H1 (cell line): ENCODE measurements at regions not wholly inside any gene's neighbourhood (a gene's known extent, or its start where the extent isn't known, plus 50 kb on each side); places are given as distances from the start of the nearest gene placed in this dataset.

ENCODE experiments used
- CTCF ChIA-PET: fragments of 300-600 bp; sonication (Branson Sonifier 250); formaldehyde crosslinking; loops from one replicate; lab custom pipeline; 2021; ENCODE audit not compliant: partially characterized antibody; lab: Charles Lee
- POLR2A ChIA-PET: fragments of 300-600 bp; sonication (Branson Sonifier 250); formaldehyde crosslinking; loops from one replicate; lab custom pipeline; 2021; ENCODE audit warnings: inconsistent platforms; ENCODE audit not compliant: partially characterized antibody; lab: Charles Lee
- DNase-seq, 2 experiments: peaks; one replicate each; pipeline versions ENCODE4 v3.0.0 to v3.0.0-alpha.2; 2010 to 2022; ENCODE audit warnings: low spot score in 2 of 2, low read depth in 1 of 2, mixed read lengths in 1 of 2
- FAIRE-seq: peaks from 2 replicates; lab custom pipeline; 2011; peaks lifted over from hg19 to GRCh38; lab: Jason Lieb, UNC
- H2AFZ ChIP-seq: 2 replicates; pipeline ENCODE4 v1.8.1; 2012; ENCODE audit warnings: low read length, inconsistent platforms
- H2AK5ac ChIP-seq: 2 replicates; pipeline ENCODE4 v1.6.1; 2013; ENCODE audit warnings: low read depth, low read length
- H2BK120ac ChIP-seq: replicated peaks from 2 replicates; pipeline ENCODE3; 2013; ENCODE audit warnings: low read depth, low read length, inconsistent platforms
- H2BK12ac ChIP-seq: 2 replicates; pipeline ENCODE4 v1.6.1; 2013; ENCODE audit warnings: low read depth, low read length
- H2BK15ac ChIP-seq: 2 replicates; pipeline ENCODE4 v1.6.1; 2013; ENCODE audit warnings: low read length
- H2BK20ac ChIP-seq: 2 replicates; pipeline ENCODE4 v1.6.1; 2013; ENCODE audit warnings: low read length
- H2BK5ac ChIP-seq: 2 replicates; pipeline ENCODE4 v1.6.1; 2013; ENCODE audit warnings: low read depth, low read length
- H3K14ac ChIP-seq: 2 replicates; pipeline ENCODE4 v1.6.1; 2013; ENCODE audit warnings: inconsistent platforms; ENCODE audit not compliant: insufficient read length
- H3K18ac ChIP-seq: 2 replicates; pipeline ENCODE4 v1.6.1; 2013; ENCODE audit warnings: low read length; ENCODE audit errors: extremely low read depth
- H3K23ac ChIP-seq: 2 replicates; pipeline ENCODE4 v1.6.1; 2013; ENCODE audit warnings: inconsistent platforms; ENCODE audit not compliant: insufficient read length
- H3K23me2 ChIP-seq: 2 replicates; pipeline ENCODE4 v1.6.1; 2013; ENCODE audit warnings: low read depth, low read length
- H3K27ac ChIP-seq: 2 replicates; pipeline ENCODE4 v1.6.1; 2011; ENCODE audit warnings: low read depth, low read length, inconsistent platforms
- H3K27me3 ChIP-seq, 4 experiments: replicated peaks in 1 of 4; 1 replicate in 1 of 4; 2 replicates in 3 of 4; pipeline versions ENCODE4 v1.6.1 to v1.8.1; 2011 to 2013; ENCODE audit warnings: low read length in 3 of 4, mild to moderate bottlenecking in 3 of 4, inconsistent platforms in 2 of 4, mixed read lengths in 2 of 4, moderate library complexity in 1 of 4; ENCODE audit not compliant: control insufficient read depth in 3 of 4, insufficient read depth in 3 of 4; ENCODE audit errors: extremely low read depth in 1 of 4
- H3K36me3 ChIP-seq, 4 experiments: 2 replicates each; pipeline versions ENCODE4 v1.6.1 to v1.8.1; 2011 to 2013; ENCODE audit warnings: mild to moderate bottlenecking in 4 of 4, low read length in 3 of 4, moderate library complexity in 2 of 4, control low read depth in 1 of 4, inconsistent platforms in 1 of 4; ENCODE audit not compliant: insufficient read depth in 4 of 4, control insufficient read depth in 2 of 4
- H3K4ac ChIP-seq: replicated peaks from 2 replicates; pipeline ENCODE3; 2013; ENCODE audit warnings: low read length, low read depth, mixed read lengths, inconsistent platforms; ENCODE audit not compliant: insufficient read length
- H3K4me1 ChIP-seq, 4 experiments: replicated peaks in 1 of 4; 1 replicate in 1 of 4; 2 replicates in 3 of 4; pipeline versions ENCODE4 v1.6.1 to v1.8.1; 2011 to 2013; ENCODE audit warnings: low read length in 3 of 4, inconsistent platforms in 2 of 4, mixed read lengths in 1 of 4; ENCODE audit not compliant: insufficient read depth in 4 of 4, control insufficient read depth in 3 of 4
- H3K4me2 ChIP-seq, 2 experiments: 2 replicates each; pipeline versions ENCODE4 v1.6.1 to v1.8.1; 2011 to 2013; ENCODE audit warnings: low read depth in 2 of 2, low read length in 2 of 2, control low read depth in 1 of 2, inconsistent platforms in 1 of 2, mild to moderate bottlenecking in 1 of 2; ENCODE audit not compliant: insufficient read depth in 1 of 2
- H3K4me3 ChIP-seq, 4 experiments: fragments of 200-600, 300-600 bp in 1 of 4; sonication (generic), shearing (Covaris generic), sonication (Bioruptor Twin) in 1 of 4; 2 replicates each; pipeline versions ENCODE4 v1.5.1 to v1.8.1; 2011 to 2016; ENCODE audit warnings: low read length in 4 of 4, low read depth in 3 of 4, control low read depth in 2 of 4, inconsistent platforms in 2 of 4, mild to moderate bottlenecking in 2 of 4, mixed read lengths in 1 of 4, moderate library complexity in 1 of 4; ENCODE audit not compliant: insufficient read depth in 2 of 4; ENCODE audit errors: extremely low read depth in 1 of 4
- H3K56ac ChIP-seq: replicated peaks from 2 replicates; pipeline ENCODE3; 2013; ENCODE audit warnings: low read depth, mild to moderate bottlenecking, mixed read lengths, low read length, inconsistent platforms; ENCODE audit not compliant: insufficient read length
- H3K79me1 ChIP-seq: 2 replicates; pipeline ENCODE4 v1.6.1; 2013; ENCODE audit warnings: low read depth, low read length, control low read depth
- H3K79me2 ChIP-seq, 2 experiments: 2 replicates each; pipeline versions ENCODE4 v1.6.1 to v1.8.1; 2012 to 2013; ENCODE audit warnings: low read length in 2 of 2, mild to moderate bottlenecking in 2 of 2, inconsistent platforms in 1 of 2; ENCODE audit not compliant: insufficient read depth in 2 of 2, control insufficient read depth in 1 of 2
- H3K9ac ChIP-seq, 4 experiments: replicated peaks in 1 of 4; 1 replicate in 1 of 4; 2 replicates in 3 of 4; pipeline versions ENCODE4 v1.6.1 to v1.8.1; 2011 to 2013; ENCODE audit warnings: low read depth in 3 of 4, low read length in 3 of 4, control low read depth in 2 of 4, mild to moderate bottlenecking in 2 of 4, moderate library complexity in 2 of 4, inconsistent platforms in 1 of 4; ENCODE audit errors: extremely low read depth in 1 of 4
- H3K9me3 ChIP-seq, 2 experiments: 2 replicates each; pipeline versions ENCODE4 v1.6.1 to v1.8.1; 2012 to 2013; ENCODE audit warnings: mild to moderate bottlenecking in 2 of 2, moderate library complexity in 2 of 2, control low read depth in 1 of 2, inconsistent platforms in 1 of 2, low read depth in 1 of 2, low read length in 1 of 2, mixed read lengths in 1 of 2; ENCODE audit not compliant: insufficient read depth in 2 of 2
- H4K20me1 ChIP-seq, 2 experiments: replicated peaks in 1 of 2; 2 replicates each; pipeline versions ENCODE3 to v1.8.1; 2011 to 2013; ENCODE audit warnings: inconsistent platforms in 2 of 2, low read length in 2 of 2, mild to moderate bottlenecking in 1 of 2; ENCODE audit not compliant: insufficient read depth in 2 of 2, control insufficient read depth in 1 of 2
- H4K5ac ChIP-seq: 2 replicates; pipeline ENCODE4 v1.6.1; 2013; ENCODE audit warnings: low read length, low read depth, mixed read lengths, inconsistent platforms; ENCODE audit not compliant: insufficient read length
- H4K8ac ChIP-seq: 2 replicates; pipeline ENCODE4 v1.8.0; 2013; ENCODE audit warnings: mild to moderate bottlenecking, moderate library complexity, low read length, inconsistent platforms; ENCODE audit not compliant: insufficient read depth; ENCODE audit errors: extremely low read depth
- H4K91ac ChIP-seq: replicated peaks from 2 replicates; pipeline ENCODE3; 2013; ENCODE audit warnings: low read length, mixed read lengths, inconsistent platforms; ENCODE audit not compliant: insufficient read length
- CBX5 ChIP-seq: fragments of 300-800, 300-1000 bp; sonication (generic); IDR thresholded peaks from 2 replicates; pipeline ENCODE4 v1.7.1; 2016; ENCODE audit warnings: antibody characterized with exemption, low read length, low read depth
- CREB1 ChIP-seq: IDR thresholded peaks from 2 replicates; pipeline ENCODE4 v1.6.1; 2012; ENCODE audit warnings: inconsistent platforms
- HDAC2 ChIP-seq, 2 experiments: fragments of 300-600 bp in 1 of 2; sonication (generic) in 1 of 2; IDR thresholded peaks; 2 replicates each; pipeline ENCODE4 v1.6.1; 2011 to 2012; ENCODE audit warnings: low read depth in 2 of 2, low read length in 2 of 2, mild to moderate bottlenecking in 2 of 2, moderate library complexity in 2 of 2, borderline replicate concordance in 1 of 2, inconsistent platforms in 1 of 2
- MAFK ChIP-seq: IDR thresholded peaks from 2 replicates; pipeline ENCODE4 v1.6.1; 2012; ENCODE audit warnings: low read depth, mild to moderate bottlenecking, improper control_type of control experiment, low read length
- RFX5 ChIP-seq: IDR thresholded peaks from 2 replicates; pipeline ENCODE4 v1.6.1; 2011; ENCODE audit warnings: low read depth, low read length, improper control_type of control experiment, borderline replicate concordance
- RXRA ChIP-seq: IDR thresholded peaks from 2 replicates; pipeline ENCODE4 v1.6.1; 2011; ENCODE audit warnings: low read depth, mild to moderate bottlenecking, low read length, moderate library complexity; ENCODE audit not compliant: insufficient read depth
- SIRT6 ChIP-seq: IDR thresholded peaks from one replicate; pipeline ENCODE4 v1.7.1; 2012; ENCODE audit warnings: low read length, inconsistent platforms
- SIX5 ChIP-seq: IDR thresholded peaks from 2 replicates; pipeline ENCODE4 v1.6.1; 2011; ENCODE audit warnings: mild to moderate bottlenecking, low read depth, low read length
- SUZ12 ChIP-seq: fragments of 200-600 bp; sonication (generic); IDR thresholded peaks from 2 replicates; pipeline ENCODE4 v1.6.1; 2012; ENCODE audit warnings: mild to moderate bottlenecking, inconsistent platforms, low read length, moderate library complexity, mixed read lengths
- TAF1 ChIP-seq: IDR thresholded peaks from 2 replicates; pipeline ENCODE4 v1.6.1; 2011; ENCODE audit warnings: mild to moderate bottlenecking, low read depth, low read length
- TBP ChIP-seq: IDR thresholded peaks from 2 replicates; pipeline ENCODE4 v1.6.1; 2011; ENCODE audit warnings: low read depth, low read length, improper control_type of control experiment
- ZNF274 ChIP-seq: IDR thresholded peaks from 2 replicates; pipeline ENCODE4 v1.7.0; 2012; ENCODE audit warnings: low read length, borderline replicate concordance; ENCODE audit errors: extremely low read depth
- WGBS, 2 experiments: shearing (Covaris generic) in 1 of 2; methylation state at CpG; one replicate each; pipeline versions ENCODE4 v1.1.6 to v1.1.7; 2013 to 2015; ENCODE audit warnings: low lambda C conversion rate in 2 of 2, mixed read lengths in 2 of 2, inconsistent platforms in 1 of 2, low coverage in 1 of 2, missing lambda C conversion rate in 1 of 2; ENCODE audit not compliant: insufficient replicate concordance in 2 of 2, insufficient coverage in 1 of 2, insufficient read length in 1 of 2; ENCODE audit errors: extremely low coverage in 1 of 2, missing lambda C conversion rate in 1 of 2; 5-methylcytosine and 5-hydroxymethylcytosine counted together
- TF ChIP-seq, protein P1 (sequence below): IDR thresholded peaks from 2 replicates; pipeline ENCODE4 v1.6.1; 2012; ENCODE audit warnings: inconsistent platforms

DNA sequence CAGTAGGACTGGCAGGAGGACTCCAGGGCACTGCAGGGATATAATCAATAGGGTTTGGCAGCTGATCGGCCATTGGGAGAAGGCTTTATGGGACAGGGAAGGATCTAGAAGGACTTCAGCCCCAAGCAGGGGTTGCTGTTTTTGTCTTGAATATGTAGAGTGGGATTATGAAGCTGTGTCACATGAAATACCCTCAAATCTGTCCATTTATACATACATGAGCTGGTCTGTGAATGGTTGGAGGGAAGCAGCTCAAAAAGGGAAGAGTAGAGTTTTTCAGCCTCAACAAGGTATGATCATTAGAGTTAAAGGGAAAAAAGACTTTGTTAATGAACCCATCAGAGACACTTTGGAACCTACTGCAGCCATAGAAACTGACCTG is 98.2 kb upstream of the ZNF217 start:
- ChIA-PET CTCF (interaction anchor here (0.9 to 1.3 kb wide), 2 partner anchors 8 to 10 kb away, joined by 3 read pairs; no protein-coding TSS in a partner anchor), POLR2A (no interaction called here)
- no peak overlapping the region for H2AK5ac ChIP-seq
- H3K4me1 ChIP-seq = no peaks in the 10 kb centered on the region; a peak in 1 of 7 replicates
- no peak overlapping the region for H4K8ac ChIP-seq
- no peak overlapping the region for H2BK20ac ChIP-seq
- H3K23me2 ChIP-seq = no peaks in the 10 kb centered on the region
- DNase-seq = no peak
- no peak overlapping the region for H3K56ac ChIP-seq
- no peak overlapping the region for H3K27ac ChIP-seq
- no peak overlapping the region for H3K23ac ChIP-seq
- no peak overlapping the region for H2BK120ac ChIP-seq
- WGBS, 2 experiments = 91% methylated on average over 1 of the region's 1 CpG; no CpG with 5 or more reads in 1 of the 2 experiments
- H2BK15ac ChIP-seq = no peak overlapping the region
- H4K5ac ChIP-seq = no peak overlapping the region
- H2AFZ ChIP-seq = no peak overlapping the region
- no peak overlapping the region for H2BK12ac ChIP-seq
- no peaks in the 10 kb centered on the region for H3K79me2 ChIP-seq
- no peak overlapping the region for H4K91ac ChIP-seq
- H3K9me3 ChIP-seq = no peaks in the 10 kb centered on the region
- no peak overlapping the region for H2BK5ac ChIP-seq
- no peak overlapping the region for H3K9ac ChIP-seq
- H3K14ac ChIP-seq = no peak overlapping the region
- FAIRE-seq = no peak
- no peaks in the 10 kb centered on the region for H3K79me1 ChIP-seq
- H3K4ac ChIP-seq = no peak overlapping the region
- H3K36me3 ChIP-seq = no peaks in the 10 kb centered on the region
- H3K4me2 ChIP-seq = no peak overlapping the region
- H4K20me1 ChIP-seq = no peaks in the 10 kb centered on the region
- H3K4me3 ChIP-seq = no peak overlapping the region
- no peak for TF ChIP-seq SUZ12
- TF ChIP-seq RXRA = no peak
- TF ChIP-seq TBP = no peak
- no peak for TF ChIP-seq ZNF274
- no peak for TF ChIP-seq TAF1
- TF ChIP-seq, protein P1, sequence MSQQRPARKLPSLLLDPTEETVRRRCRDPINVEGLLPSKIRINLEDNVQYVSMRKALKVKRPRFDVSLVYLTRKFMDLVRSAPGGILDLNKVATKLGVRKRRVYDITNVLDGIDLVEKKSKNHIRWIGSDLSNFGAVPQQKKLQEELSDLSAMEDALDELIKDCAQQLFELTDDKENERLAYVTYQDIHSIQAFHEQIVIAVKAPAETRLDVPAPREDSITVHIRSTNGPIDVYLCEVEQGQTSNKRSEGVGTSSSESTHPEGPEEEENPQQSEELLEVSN = no peak
- TF ChIP-seq HDAC2 (IDR thresholded peaks at IDR 0.05; ENCODE audit: borderline replicate concordance in 1 of 2, low read depth in 2 of 2, low read length in 2 of 2) = no peak
- no peak for TF ChIP-seq CBX5
- no peak for TF ChIP-seq SIX5
- no peak for TF ChIP-seq MAFK
- no peak for TF ChIP-seq RFX5
- no peak for TF ChIP-seq CREB1
- TF ChIP-seq SIRT6 = no peak
- H3K27me3 ChIP-seq = no peaks in the 10 kb centered on the region
- no peak overlapping the region for H3K18ac ChIP-seq
